GM12891 (cell line): ENCODE measurements at regions not wholly inside any gene's neighbourhood (a gene's known extent, or its start where the extent isn't known, plus 50 kb on each side); places are given as distances from the start of the nearest gene placed in this dataset.

Experiments
- POLR2A ChIP-seq: IDR thresholded peaks from 2 replicates; pipeline ENCODE4 v1.6.1; 2011; ENCODE audit warnings: low read depth, low read length, control low read depth
- POLR2AphosphoS5 ChIP-seq: IDR thresholded peaks from 2 replicates; pipeline ENCODE4 v1.6.1; 2011; ENCODE audit warnings: low read depth, low read length, control low read depth

DNA sequence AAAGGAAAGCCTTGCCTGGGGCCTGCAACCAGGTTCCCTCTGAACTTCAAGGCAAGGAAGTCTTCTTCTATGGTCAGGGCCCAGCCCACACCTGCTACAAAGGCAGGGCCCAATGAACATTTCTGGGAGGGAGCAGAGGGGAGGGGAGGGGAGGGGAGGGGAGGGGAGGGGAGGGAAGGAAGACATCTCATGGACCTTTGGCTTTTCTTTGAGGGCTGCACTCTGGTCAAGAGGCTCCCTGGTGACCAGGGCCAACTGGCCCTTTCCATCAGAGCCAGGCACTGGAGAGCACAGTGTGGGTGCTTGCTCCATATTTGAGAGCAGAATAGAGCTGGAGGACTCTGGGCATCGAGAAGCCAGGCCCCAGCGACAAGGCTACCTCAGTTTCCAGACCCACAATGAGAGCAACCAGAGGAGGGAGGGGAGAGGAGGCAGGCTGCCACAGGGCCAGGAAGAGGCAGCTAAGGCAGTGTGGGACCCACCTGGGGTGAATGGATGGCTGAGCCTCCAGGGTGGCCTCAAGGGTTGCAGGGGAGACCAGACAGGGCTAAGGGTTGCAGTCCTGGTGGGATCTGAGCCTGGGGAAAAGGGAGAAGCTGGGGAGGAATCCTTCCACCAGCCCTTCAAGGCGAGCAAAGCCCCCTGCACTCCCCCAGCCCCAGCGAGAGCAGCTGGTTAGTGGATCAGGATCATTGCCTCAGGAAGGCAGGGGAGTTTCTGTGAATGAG is 84.8 kb downstream of the MRPL14 start:
- TF ChIP-seq POLR2AphosphoS5: no peak
- TF ChIP-seq POLR2A: no peak
